Stimulated activated CD8-positive, alpha-beta memory T cell treated with anti-CD3 and anti-CD28 coated beads, Interleukin-7, amount 100 ng/mL, for 4 hours (primary cell): ENCODE measurements at regions not wholly inside any gene's neighbourhood (a gene's known extent, or its start where the extent isn't known, plus 50 kb on each side); places are given as distances from the start of the nearest gene placed in this dataset.

Source experiments
- DNase-seq, 2 donors: peaks; one replicate each; pipeline ENCODE4 v3.0.0-alpha.2; 2020; ENCODE audit warnings: low read depth in 2 of 2

GRCh38 chr2:146158072-146158674, 1638.3 kb upstream of the ZEB2 start:
- no peak for DNase-seq

DNA sequence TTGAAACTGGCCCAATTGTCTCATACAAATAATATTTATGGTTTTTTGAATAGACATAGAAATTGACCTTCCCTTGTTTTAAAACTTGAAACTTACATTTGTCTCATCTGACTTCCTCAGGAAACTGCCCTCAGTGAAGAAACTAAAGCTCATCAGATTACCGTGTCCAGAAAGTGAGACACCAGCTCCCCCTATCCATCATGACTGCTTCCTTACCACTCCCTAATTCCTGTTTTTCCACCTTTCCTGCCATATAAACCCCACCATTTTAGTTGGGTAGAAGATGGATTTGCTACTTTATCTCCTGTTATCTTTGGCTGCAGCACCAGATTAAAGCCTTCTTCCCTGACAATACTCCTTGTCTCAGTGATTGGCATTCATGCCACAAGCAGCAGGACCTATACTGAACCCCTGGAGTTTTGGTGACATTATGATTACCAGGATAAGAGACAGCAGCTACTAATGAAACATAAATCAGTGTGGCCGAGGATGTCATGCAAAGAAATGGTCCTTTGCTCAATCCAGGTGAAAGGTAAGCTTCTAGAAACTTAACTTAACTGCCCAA, 1627.6 kb upstream of the ZEB2 start:
- DNase-seq, result no peak

- no peak for DNase-seq
Measured at GRCh38 chr2:146143971-146144370, 1624.1 kb upstream of the ZEB2 start.

GRCh38 chr2:146138820-146139219, 1618.9 kb upstream of the ZEB2 start:
- no peak for DNase-seq

GRCh38 chr2:146135245-146135644, 1615.3 kb upstream of the ZEB2 start:
- DNase-seq, result no peak

DNA sequence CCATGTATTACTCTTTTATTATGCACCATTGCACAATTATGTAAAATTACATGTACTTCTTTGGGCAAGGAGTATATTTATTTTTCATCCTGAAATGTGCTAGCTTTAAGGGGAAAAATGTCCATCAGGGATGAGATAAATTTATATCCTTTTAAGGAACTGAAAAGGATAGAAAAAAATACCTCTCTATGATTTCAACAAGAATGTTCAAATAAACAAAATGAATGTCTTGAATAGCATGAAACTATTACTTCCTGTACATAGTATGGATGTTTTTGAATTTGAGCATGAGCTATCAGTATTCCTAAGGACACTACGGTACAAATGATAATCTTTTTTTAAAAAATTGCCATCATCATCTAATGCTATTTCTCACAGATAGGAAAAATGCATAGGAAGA, 1611.9 kb upstream of the ZEB2 start:
- no peak for DNase-seq

DNA sequence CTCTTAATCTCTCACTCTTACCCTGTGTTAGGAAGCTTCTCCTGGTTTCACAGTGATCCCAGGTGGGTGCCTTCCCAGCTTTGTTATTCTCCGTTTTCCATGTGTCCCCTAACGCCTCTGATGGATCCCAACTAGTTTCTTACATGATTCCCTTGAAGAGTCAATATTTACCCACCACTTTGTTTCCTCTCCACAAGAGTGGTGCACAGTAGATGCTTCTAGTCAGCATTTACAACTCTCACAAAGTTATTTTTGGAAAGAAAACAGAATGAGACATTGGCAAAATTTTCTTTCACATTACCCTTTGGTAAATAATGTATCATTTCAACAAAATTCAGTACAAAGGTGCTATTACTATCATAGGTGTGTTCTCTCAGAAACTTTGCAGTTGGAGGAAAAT, 1611.1 kb upstream of the ZEB2 start:
- DNase-seq, result no peak

GRCh38 chr2:146130290-146130689, 1610.4 kb upstream of the ZEB2 start:
- no peak for DNase-seq

- DNase-seq, result no peak
Measured at GRCh38 chr2:146129231-146129630, 1609.3 kb upstream of the ZEB2 start.

- DNase-seq, result no peak
Measured at GRCh38 chr2:146128216-146128615, 1608.3 kb upstream of the ZEB2 start.

DNA sequence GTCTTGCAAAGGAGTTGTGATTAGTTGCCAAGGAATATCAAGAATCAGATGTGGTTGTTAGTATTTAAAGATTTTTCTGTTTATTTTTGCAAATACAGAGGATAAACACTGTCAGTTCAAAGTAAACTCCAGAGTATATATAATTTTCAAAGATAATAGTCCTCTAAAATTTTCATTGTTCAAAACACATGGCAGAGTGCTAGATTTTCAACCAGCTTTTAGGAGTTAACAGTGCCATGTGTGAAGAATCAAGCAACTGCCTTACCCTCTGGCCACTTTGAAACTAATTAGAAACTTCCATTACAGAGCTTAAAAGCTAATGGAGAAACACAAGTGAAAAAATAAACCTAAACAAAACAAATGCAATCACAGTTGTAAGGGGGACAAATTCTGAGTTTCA, 1605.6 kb upstream of the ZEB2 start:
- no peak for DNase-seq

- DNase-seq, result no peak
Measured at GRCh38 chr2:146124741-146125140, 1604.8 kb upstream of the ZEB2 start.

GRCh38 chr2:146123714-146124113, 1603.8 kb upstream of the ZEB2 start:
- DNase-seq, result no peak

DNA sequence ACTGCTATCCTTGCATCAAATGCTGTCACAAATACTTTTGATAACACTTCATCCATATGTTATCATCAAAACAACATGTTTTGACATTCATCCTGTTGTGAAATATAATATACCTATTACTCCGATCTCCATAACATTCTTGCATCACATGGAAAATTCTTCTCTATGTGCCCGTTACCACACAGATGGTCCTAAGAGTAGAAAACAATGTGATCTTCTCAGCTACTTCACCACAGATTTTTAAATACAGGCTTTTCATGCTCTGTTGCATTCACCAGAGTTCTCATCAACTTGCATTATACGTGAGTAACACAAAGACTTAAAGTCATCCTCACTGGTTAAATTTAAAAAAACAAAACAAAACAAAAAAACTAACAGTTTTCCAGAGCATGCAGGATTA, 1603.3 kb upstream of the ZEB2 start:
- DNase-seq, result no peak

DNA sequence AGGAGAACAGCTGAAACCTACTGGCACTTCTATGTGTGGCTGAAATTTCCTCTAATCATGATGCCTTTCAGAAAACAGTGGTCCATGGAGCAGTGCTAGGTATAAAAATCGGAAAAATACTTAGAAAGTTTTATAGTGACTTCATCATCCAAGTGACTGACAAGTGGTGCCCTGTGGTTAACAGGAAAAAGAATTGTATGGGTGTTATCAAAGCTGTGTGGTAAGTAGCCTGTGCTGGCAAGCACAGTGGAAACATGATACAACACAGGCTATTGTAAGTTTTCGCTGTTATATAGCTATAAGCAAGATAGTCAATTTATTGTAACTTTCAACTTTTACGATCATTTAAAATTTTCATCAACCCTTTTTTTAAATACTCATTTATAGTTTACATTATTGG, 1599.7 kb upstream of the ZEB2 start:
- DNase-seq, result no peak

- no peak for DNase-seq
Measured at GRCh38 chr2:146108993-146109392, 1589.1 kb upstream of the ZEB2 start.

- DNase-seq, result no peak
Measured at GRCh38 chr2:146094185-146094584, 1574.3 kb upstream of the ZEB2 start.

DNA sequence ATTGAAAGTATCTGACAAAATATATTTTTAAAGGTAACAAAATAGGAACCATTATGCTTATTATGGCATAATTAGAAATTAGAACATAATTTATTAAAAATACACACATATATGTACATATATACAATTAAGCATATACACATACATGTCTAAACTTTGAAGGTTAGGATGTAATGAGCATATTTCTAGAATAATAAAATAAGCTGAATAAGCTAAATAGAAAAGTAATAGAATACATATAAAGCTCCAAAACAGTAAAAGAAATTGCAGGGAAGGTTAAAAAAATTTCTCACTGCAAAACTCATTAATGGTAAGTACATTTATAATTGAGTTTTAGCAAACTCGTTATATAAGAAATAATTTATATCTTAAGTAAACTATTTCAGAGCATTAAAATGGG, 1561.5 kb upstream of the ZEB2 start:
- no peak for DNase-seq

GRCh38 chr2:146080925-146081324, 1561.0 kb upstream of the ZEB2 start:
- DNase-seq, result no peak

DNA sequence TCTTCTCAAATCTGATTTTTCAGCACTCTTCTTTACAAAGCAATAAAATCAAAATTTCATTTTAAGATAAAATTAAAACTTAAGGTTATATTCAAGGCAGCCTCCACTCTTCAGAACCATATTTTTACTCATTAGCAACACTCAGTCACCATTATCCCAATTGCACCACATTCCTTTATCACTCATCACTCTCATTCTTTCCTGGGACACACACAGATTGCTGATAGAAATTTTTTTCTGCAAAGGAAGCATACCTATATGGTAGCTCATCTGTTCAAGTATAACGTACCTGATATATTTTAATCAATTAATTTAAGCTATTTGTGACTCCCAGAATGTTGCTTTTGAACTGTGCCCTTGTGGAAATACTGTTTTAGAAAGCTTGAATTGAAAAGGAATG, 1559.3 kb upstream of the ZEB2 start:
- DNase-seq, result no peak

DNA sequence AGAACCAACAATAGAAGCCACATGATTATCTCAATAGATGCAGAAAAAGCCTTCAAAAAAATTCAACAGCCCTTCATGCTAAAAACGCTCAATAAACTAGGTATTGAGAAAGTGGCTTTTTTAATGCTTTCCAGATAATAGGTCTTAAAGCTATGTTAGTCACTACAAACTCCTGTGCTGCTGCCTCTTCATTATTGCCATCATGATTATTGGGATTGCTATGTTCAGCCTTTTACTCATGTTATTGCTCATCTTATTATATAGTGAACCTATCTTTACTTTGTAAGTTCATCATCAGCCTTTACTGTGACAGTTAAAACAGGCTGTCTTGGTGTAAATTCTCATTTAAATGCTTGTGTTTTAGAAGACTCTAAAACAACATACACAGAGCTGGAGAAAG, 1557.2 kb upstream of the ZEB2 start:
- no peak for DNase-seq

- DNase-seq, result no peak
Measured at GRCh38 chr2:146068051-146068450, 1548.1 kb upstream of the ZEB2 start.

DNA sequence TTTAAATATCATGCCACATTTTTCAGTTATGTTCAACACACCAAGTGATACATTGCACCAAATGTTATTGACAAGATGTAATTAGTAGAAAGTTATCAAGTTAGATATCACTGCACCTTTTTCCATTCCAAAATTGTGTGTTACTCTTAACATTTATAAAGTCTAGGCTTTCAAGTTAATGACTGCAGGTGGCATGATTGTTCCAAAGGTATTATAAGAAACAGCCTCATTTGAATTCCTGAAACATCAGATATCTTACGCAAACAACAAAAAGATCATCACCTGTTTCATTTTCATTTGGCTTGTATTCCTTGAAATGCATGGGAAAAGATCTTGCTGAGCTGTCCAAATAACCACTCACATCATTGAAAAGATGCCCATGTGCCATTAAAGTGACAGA, 1528.2 kb upstream of the ZEB2 start:
- DNase-seq, result no peak

- no peak for DNase-seq
Measured at GRCh38 chr2:146041274-146041910, 1521.5 kb upstream of the ZEB2 start.
